Gastroesophageal sphincter (tissue), 3 donors: ENCODE measurements at regions not wholly inside any gene's neighbourhood (a gene's known extent, or its start where the extent isn't known, plus 50 kb on each side); places are given as distances from the start of the nearest gene placed in this dataset.

Experiments
- EP300 ChIP-seq: sonication (generic); formaldehyde crosslinking; IDR thresholded peaks from one replicate; pipeline ENCODE4 v1.6.1; 2017; ENCODE audit warnings: antibody characterized with exemption, mild to moderate bottlenecking
- POLR2AphosphoS5 ChIP-seq: sonication (generic); formaldehyde crosslinking; IDR thresholded peaks from one replicate; pipeline ENCODE4 v1.6.1; 2017; ENCODE audit warnings: antibody characterized with exemption
- TF ChIP-seq, protein P1 (sequence below), 4 experiments: fragments of 200-600 bp in 2 of 4; fragments of 450-650 bp in 2 of 4; sonication (generic) in 1 of 4; IDR thresholded peaks; one replicate each; pipeline ENCODE4 v1.5.1; 2017 to 2019; ENCODE audit warnings: antibody characterized with exemption in 4 of 4, mild to moderate bottlenecking in 2 of 4, moderate library complexity in 2 of 4

DNA sequence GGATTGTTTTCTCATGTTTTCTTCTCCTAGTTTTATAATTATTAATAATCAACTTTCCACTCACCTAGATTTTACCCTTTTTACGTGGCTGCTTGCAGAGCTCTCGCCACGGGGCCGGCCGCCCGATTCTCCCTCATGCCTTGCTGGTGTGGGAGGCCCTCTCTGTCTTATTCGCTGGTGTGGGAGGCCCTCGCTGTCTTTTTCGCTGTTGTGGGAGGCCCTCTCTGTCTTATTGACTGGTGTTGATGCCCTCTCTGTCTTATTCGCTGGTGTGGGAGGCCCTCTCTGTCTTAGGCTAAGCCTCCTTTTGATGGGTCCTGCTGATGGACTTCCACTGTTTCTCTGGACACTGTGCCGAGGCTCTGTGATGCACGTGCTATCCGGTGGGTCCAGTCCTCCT, 161.3 kb upstream of the IRX2 start:
- TF ChIP-seq POLR2AphosphoS5 = no peak
- no peak for TF ChIP-seq EP300
- TF ChIP-seq, protein P1, sequence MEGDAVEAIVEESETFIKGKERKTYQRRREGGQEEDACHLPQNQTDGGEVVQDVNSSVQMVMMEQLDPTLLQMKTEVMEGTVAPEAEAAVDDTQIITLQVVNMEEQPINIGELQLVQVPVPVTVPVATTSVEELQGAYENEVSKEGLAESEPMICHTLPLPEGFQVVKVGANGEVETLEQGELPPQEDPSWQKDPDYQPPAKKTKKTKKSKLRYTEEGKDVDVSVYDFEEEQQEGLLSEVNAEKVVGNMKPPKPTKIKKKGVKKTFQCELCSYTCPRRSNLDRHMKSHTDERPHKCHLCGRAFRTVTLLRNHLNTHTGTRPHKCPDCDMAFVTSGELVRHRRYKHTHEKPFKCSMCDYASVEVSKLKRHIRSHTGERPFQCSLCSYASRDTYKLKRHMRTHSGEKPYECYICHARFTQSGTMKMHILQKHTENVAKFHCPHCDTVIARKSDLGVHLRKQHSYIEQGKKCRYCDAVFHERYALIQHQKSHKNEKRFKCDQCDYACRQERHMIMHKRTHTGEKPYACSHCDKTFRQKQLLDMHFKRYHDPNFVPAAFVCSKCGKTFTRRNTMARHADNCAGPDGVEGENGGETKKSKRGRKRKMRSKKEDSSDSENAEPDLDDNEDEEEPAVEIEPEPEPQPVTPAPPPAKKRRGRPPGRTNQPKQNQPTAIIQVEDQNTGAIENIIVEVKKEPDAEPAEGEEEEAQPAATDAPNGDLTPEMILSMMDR (IDR thresholded peaks at IDR 0.05) = no peak
